GM18526 (cell line): ENCODE measurements at regions not wholly inside any gene's neighbourhood (a gene's known extent, or its start where the extent isn't known, plus 50 kb on each side); places are given as distances from the start of the nearest gene placed in this dataset.

Source experiments
- POLR2A ChIP-seq: IDR thresholded peaks from 3 replicates; pipeline ENCODE4 v1.6.1; 2011; ENCODE audit not compliant: insufficient read length; ENCODE audit errors: extremely low read depth

DNA sequence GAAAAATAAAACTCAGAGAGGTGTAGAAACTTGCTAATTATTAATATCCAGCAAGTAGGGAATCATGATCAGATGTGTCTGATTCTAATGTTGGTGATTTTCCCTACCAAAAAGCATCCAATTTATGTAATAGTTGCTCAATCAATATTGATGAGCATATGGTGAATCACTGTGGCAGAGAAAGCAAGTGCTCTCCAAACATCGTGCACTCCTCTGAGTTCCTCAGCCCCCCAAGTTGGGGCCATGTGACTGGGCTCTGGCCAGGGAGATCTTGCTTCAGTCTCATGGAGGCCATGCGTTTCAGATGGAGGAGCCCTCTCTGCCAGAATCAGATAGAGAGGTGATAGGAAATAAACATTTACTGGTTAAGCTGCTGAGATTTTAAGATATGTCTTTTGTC lies 133.2 kb upstream of the LY86 start:
- TF ChIP-seq POLR2A = no peak

DNA sequence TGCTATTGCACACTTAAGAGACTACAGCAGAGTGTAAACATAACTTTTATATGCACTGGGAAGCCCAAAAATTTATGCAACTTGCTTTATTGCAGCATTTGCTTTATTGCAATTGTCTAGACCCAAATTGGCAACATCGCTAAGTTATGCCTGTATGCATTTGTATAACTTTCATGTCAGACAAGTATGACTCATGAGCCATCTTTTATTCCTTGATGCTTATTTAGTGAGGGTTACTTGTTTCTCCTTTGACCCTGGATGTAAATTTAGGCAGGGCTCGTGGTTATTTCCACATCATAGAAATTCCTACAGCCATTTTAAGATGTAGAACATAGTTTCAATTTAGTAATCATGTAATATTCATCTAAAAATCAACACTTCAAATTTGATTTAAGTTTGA lies 130.3 kb upstream of the LY86 start:
- no peak for TF ChIP-seq POLR2A

DNA sequence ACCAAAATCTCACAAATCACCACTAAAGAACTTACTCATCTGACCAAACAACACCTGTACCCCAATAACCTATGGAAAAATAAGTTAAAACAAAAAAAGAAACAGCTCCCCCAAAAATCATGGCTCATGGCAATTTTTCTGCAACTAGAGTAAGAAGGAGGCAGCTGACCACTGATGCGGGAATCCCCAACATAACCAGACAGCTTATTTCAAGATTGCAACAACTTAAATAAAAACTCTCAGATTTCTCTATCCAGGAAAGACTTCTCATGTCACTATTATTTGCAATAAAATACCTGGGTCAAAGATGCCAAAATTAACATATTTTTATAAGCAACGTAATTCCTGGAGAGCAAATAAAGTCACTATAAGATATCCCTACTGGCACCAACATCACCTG lies 128.1 kb upstream of the LY86 start:
- TF ChIP-seq POLR2A = no peak

- TF ChIP-seq POLR2A = no peak
Measured at GRCh38 chr6:6461138-6461537, 127.4 kb upstream of the LY86 start.

GRCh38 chr6:6466967-6467761 lies 121.4 kb upstream of the LY86 start:
- TF ChIP-seq POLR2A = no peak

DNA sequence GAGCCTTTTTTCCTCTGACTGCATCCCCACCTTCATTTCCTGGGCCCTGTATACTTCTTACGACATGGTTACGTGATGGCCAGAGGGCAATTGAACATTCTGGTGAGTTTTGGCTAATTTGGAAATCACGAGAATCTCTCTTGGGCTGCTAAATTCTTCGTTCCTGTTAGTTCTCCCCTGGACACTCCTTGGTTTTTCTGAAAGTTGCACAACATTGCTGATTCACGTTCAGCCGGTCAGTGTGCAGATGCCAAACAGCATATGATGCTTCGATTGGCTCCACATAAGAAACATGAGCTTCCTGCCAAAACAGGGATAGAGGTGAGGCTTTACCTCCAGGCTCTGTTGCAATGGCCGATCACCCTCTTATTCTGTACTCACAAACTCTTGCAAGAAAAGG lies 119.4 kb upstream of the LY86 start:
- no peak for TF ChIP-seq POLR2A

- TF ChIP-seq POLR2A = no peak
Measured at GRCh38 chr6:6470123-6470522, 118.4 kb upstream of the LY86 start.

- no peak for TF ChIP-seq POLR2A
Measured at GRCh38 chr6:6471276-6471675, 117.2 kb upstream of the LY86 start.

DNA sequence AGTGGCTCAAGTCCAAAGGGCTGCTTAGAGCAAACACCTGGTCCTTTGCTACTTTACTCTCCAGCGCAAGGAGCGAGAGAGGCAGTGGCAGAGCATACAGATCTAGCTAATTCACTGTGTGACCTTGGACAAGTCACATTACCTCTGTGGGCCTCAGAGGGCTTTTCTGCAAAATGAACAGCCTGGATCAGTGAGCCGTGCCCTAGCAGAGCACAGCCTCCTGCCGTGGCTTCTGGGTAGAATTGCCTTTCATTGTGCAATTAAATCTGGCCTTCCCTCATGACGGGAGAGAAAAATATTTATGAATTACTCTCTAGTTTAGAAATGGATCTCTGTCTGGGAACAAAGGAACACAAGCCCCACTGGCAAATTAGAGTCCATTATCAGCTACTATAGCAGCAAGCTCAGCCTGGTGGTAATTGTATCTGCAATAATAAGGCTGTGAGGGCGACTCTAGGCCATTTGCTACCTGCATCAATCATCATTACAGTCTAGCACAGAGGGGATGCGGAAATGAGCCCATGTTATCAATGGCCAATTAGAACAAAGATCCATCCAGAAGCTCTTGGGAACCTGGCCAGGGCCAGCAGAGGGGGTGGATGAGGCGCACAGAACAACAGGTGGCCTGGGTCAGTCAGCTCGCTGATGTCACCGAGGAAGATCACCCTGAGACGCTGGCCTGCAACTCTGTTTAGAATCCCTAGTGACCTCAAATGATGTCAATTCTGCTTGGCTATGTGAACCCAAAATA lies 114.2 kb upstream of the LY86 start:
- TF ChIP-seq POLR2A = no peak

DNA sequence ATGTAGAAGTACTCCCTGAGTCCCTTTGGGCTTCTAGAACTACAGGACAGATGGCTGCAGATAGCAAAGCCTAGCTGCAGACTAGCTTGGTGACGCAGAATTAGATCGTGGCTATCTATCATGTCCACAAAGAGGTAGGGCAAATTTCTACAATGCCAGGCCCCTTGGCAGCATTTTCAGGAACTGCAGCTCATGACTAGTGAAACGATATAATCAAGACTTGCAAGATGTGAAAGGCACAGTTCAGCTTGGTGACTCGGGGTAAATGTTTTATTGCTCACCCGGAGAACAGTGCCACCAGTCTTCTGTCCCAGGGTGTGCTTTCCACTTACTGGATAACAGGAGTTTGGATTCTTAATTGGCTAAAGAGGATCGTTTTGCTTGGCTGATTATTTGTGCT lies 108.7 kb upstream of the LY86 start:
- TF ChIP-seq POLR2A = no peak

GRCh38 chr6:6482256-6482655 lies 106.3 kb upstream of the LY86 start:
- no peak for TF ChIP-seq POLR2A

- TF ChIP-seq POLR2A = no peak
Measured at GRCh38 chr6:6483168-6483567, 105.4 kb upstream of the LY86 start.

- TF ChIP-seq POLR2A = no peak
Measured at GRCh38 chr6:6483733-6484132, 104.8 kb upstream of the LY86 start.

GRCh38 chr6:6484681-6485080 lies 103.8 kb upstream of the LY86 start:
- no peak for TF ChIP-seq POLR2A

GRCh38 chr6:6486595-6486994 lies 101.9 kb upstream of the LY86 start:
- no peak for TF ChIP-seq POLR2A

GRCh38 chr6:6491761-6492160 lies 96.8 kb upstream of the LY86 start:
- no peak for TF ChIP-seq POLR2A

- no peak for TF ChIP-seq POLR2A
Measured at GRCh38 chr6:6492675-6493074, 95.8 kb upstream of the LY86 start.
